Neural cell (in vitro differentiated cells): ENCODE measurements at regions not wholly inside any gene's neighbourhood (a gene's known extent, or its start where the extent isn't known, plus 50 kb on each side); places are given as distances from the start of the nearest gene placed in this dataset.

Source experiments
- H2AFZ ChIP-seq: fragments of 200-600, 300-800 bp; sonication (generic), shearing (Covaris generic); 2 replicates; pipeline ENCODE4 v1.6.0; 2014; ENCODE audit warnings: low read depth, mild to moderate bottlenecking, antibody characterized with exemption, low read length, moderate library complexity
- H3F3A ChIP-seq: fragments of 200-600 bp; shearing (Covaris generic); 2 replicates; pipeline ENCODE4 v1.6.1; 2016; ENCODE audit warnings: mild to moderate bottlenecking, moderate library complexity, mixed read lengths, antibody characterized with exemption, low read length; ENCODE audit not compliant: insufficient read depth, poor library complexity, severe bottlenecking
- H3K27ac ChIP-seq: fragments of 200-600, 300-800 bp; sonication (generic), shearing (Covaris generic); 2 replicates; pipeline ENCODE4 v1.5.1; 2014; ENCODE audit warnings: mild to moderate bottlenecking, low read length, moderate library complexity
- H3K27me3 ChIP-seq: fragments of 300-800, 200-600 bp; sonication (generic), shearing (Covaris generic); 2 replicates; pipeline ENCODE4 v1.6.0; 2014; ENCODE audit warnings: mild to moderate bottlenecking, low read depth, low read length, moderate library complexity; ENCODE audit not compliant: insufficient read depth
- H3K36me3 ChIP-seq: fragments of 300-800, 200-600 bp; sonication (generic), shearing (Covaris generic); 2 replicates; pipeline ENCODE4 v1.5.1; 2014; ENCODE audit warnings: mild to moderate bottlenecking, antibody characterized with exemption, low read length, moderate library complexity; ENCODE audit not compliant: insufficient read depth
- H3K4me2 ChIP-seq: fragments of 300-800, 200-600 bp; sonication (generic), shearing (Covaris generic); 2 replicates; pipeline ENCODE4 v1.6.0; 2014; ENCODE audit warnings: mild to moderate bottlenecking, low read length
- H3K4me3 ChIP-seq: fragments of 300-800, 200-600 bp; sonication (generic), shearing (Covaris generic); 2 replicates; pipeline ENCODE4 v1.5.1; 2014; ENCODE audit warnings: mild to moderate bottlenecking, low read length, moderate library complexity
- H3K79me2 ChIP-seq: fragments of 200-600 bp; shearing (Covaris generic); replicated peaks from 2 replicates; pipeline ENCODE4 v1.6.0; 2014; ENCODE audit warnings: mild to moderate bottlenecking, low read length, moderate library complexity; ENCODE audit not compliant: insufficient read depth
- H3K9ac ChIP-seq: fragments of 300-800, 200-600 bp; sonication (generic), shearing (Covaris generic); 2 replicates; pipeline ENCODE4 v1.6.1; 2016; ENCODE audit warnings: mild to moderate bottlenecking, low read length, mixed read lengths
- H3K9me2 ChIP-seq: fragments of 200-600 bp; shearing (Covaris generic); 2 replicates; pipeline ENCODE4 v1.6.1; 2016; ENCODE audit warnings: mild to moderate bottlenecking, low read length, mixed read lengths; ENCODE audit not compliant: insufficient read depth
- H3K9me3 ChIP-seq: fragments of 200-600, 300-800 bp; sonication (generic), shearing (Covaris generic); 2 replicates; pipeline ENCODE4 v1.6.1; 2016; ENCODE audit warnings: mild to moderate bottlenecking, mixed run types, low read length, moderate library complexity, mixed read lengths
- H4K20me1 ChIP-seq: fragments of 200-600 bp; shearing (Covaris generic); 2 replicates; pipeline ENCODE4 v1.6.1; 2016; ENCODE audit warnings: mild to moderate bottlenecking, mixed run types; ENCODE audit not compliant: insufficient read depth
- CTCF ChIP-seq: fragments of 450-650 bp; IDR thresholded peaks from 2 replicates; pipeline ENCODE4 v1.5.1; 2014; ENCODE audit warnings: antibody characterized with exemption, mild to moderate bottlenecking, moderate library complexity; ENCODE audit not compliant: poor library complexity, severe bottlenecking
- EP300 ChIP-seq: fragments of 450-650 bp; conservative IDR thresholded peaks from 2 replicates; pipeline ENCODE4 v1.6.1; 2014; ENCODE audit warnings: antibody characterized with exemption, mild to moderate bottlenecking, moderate library complexity; ENCODE audit not compliant: poor library complexity, severe bottlenecking
- EZH2 ChIP-seq: fragments of 200-600, 300-800 bp; shearing (Covaris generic), sonication (generic); IDR thresholded peaks from 2 replicates; pipeline ENCODE4 v1.6.1; 2014; ENCODE audit warnings: antibody characterized with exemption, low read length, borderline replicate concordance, mild to moderate bottlenecking; ENCODE audit not compliant: insufficient read depth, poor library complexity, severe bottlenecking
- MXI1 ChIP-seq: fragments of 450-650 bp; conservative IDR thresholded peaks from 2 replicates; pipeline ENCODE4 v1.6.1; 2014; ENCODE audit warnings: antibody characterized with exemption, mild to moderate bottlenecking; ENCODE audit not compliant: poor library complexity, severe bottlenecking
- POLR2AphosphoS5 ChIP-seq: IDR thresholded peaks from 2 replicates; pipeline ENCODE4 v1.6.1; 2012
- RAD21 ChIP-seq: fragments of 450-650 bp; conservative IDR thresholded peaks from 2 replicates; pipeline ENCODE4 v1.6.1; 2014; ENCODE audit warnings: antibody characterized with exemption, mild to moderate bottlenecking, moderate library complexity
- REST ChIP-seq: IDR thresholded peaks from 2 replicates; pipeline ENCODE4 v1.6.1; 2012; ENCODE audit warnings: borderline replicate concordance
- SMC3 ChIP-seq: fragments of 450-650 bp; conservative IDR thresholded peaks from 2 replicates; pipeline ENCODE4 v1.6.1; 2014; ENCODE audit warnings: antibody characterized with exemption, mild to moderate bottlenecking, moderate library complexity; ENCODE audit not compliant: poor library complexity
- TAF1 ChIP-seq: IDR thresholded peaks from 2 replicates; pipeline ENCODE4 v1.6.1; 2012; ENCODE audit warnings: low read depth

- Histone ChIP-seq H3K9me2 (no peaks in the 10 kb centered on the region), H3K4me3 (peak overlapping the region; percentile 40), H3K79me2 (no peaks in the 10 kb centered on the region), H3K9ac (no peak overlapping the region), H3K4me2 (peak overlapping the region; percentile 53), H3F3A (peaks cover 15% of the 10 kb centered on the region), H3K9me3 (no peaks in the 10 kb centered on the region), H2AFZ (no peak overlapping the region), H3K27ac (peak overlapping the region; percentile 21), H4K20me1 (no peaks in the 10 kb centered on the region), H3K36me3 (no peaks in the 10 kb centered on the region), H3K27me3 (no peaks in the 10 kb centered on the region)
- peak; percentile 59 for TF ChIP-seq REST
- peak; percentile 26 for TF ChIP-seq RAD21
- TF ChIP-seq EP300: peak; percentile 95
- peak; percentile 91 for TF ChIP-seq POLR2AphosphoS5
- TF ChIP-seq TAF1: no peak
Measured at GRCh38 chr15:95626501-95627361, 703.8 kb upstream of the NR2F2 start.

GRCh38 chr15:95629503-95630168 lies 700.9 kb upstream of the NR2F2 start:
- Histone ChIP-seq H3K27me3 (no peaks in the 10 kb centered on the region), H3K36me3 (no peaks in the 10 kb centered on the region), H3K4me3 (no peak overlapping the region), H3F3A (peaks cover 15% of the 10 kb centered on the region), H2AFZ (no peak overlapping the region), H3K9me3 (no peaks in the 10 kb centered on the region), H3K79me2 (no peaks in the 10 kb centered on the region), H3K4me2 (no peak overlapping the region), H3K9ac (no peak overlapping the region), H4K20me1 (no peaks in the 10 kb centered on the region), H3K9me2 (no peaks in the 10 kb centered on the region), H3K27ac (no peak overlapping the region)
- TF ChIP-seq CTCF: no peak
- no peak for TF ChIP-seq POLR2AphosphoS5
- TF ChIP-seq TAF1: no peak
- TF ChIP-seq MXI1: no peak
- no peak for TF ChIP-seq REST
- no peak for TF ChIP-seq SMC3
- TF ChIP-seq EP300: no peak
- no peak for TF ChIP-seq EZH2
- TF ChIP-seq RAD21: no peak
